Naive thymus-derived CD4-positive, alpha-beta T cell (primary cell): ENCODE measurements at regions not wholly inside any gene's neighbourhood (a gene's known extent, or its start where the extent isn't known, plus 50 kb on each side); places are given as distances from the start of the nearest gene placed in this dataset.

ENCODE experiments used
- ATAC-seq: fragments of 150-1000 bp; cut with Tn5 transposase; 2 replicates; pipeline ENCODE4 v1.10.0; 2021; ENCODE audit warnings: mild to moderate bottlenecking, moderate library complexity
- CTCF ChIA-PET: fragments of 350-600 bp; sonication (Branson Sonifier 250); formaldehyde crosslinking; loops from one replicate; lab custom pipeline; 2021; ENCODE audit warnings: antibody characterized with exemption; lab: Charles Lee
- POLR2A ChIA-PET: fragments of 350-600 bp; sonication (Branson Sonifier 250); formaldehyde crosslinking; loops from one replicate; lab custom pipeline; 2021; ENCODE audit warnings: antibody characterized with exemption, inconsistent platforms; lab: Charles Lee
- DNase-seq, 9 donors: peaks; one replicate each; pipeline versions ENCODE4 v3.0.0 to v3.0.0-alpha.2; 2020 to 2022; ENCODE audit warnings: mixed read lengths in 1 of 9
- H3K27ac ChIP-seq: one replicate; pipeline ENCODE4 v1.7.0; 2013; ENCODE audit warnings: mild to moderate bottlenecking, low read depth, low read length, moderate library complexity
- H3K27me3 ChIP-seq, 2 donors: one replicate each; pipeline ENCODE4 v1.7.0; 2013; ENCODE audit warnings: low read length in 2 of 2, mild to moderate bottlenecking in 2 of 2, moderate library complexity in 2 of 2; ENCODE audit not compliant: control insufficient read depth in 2 of 2, insufficient read depth in 2 of 2
- H3K36me3 ChIP-seq, 3 experiments: 1 replicate in 2 of 3; 2 replicates in 1 of 3; pipeline ENCODE4 v1.7.0; 2013; ENCODE audit warnings: low read length in 3 of 3, mild to moderate bottlenecking in 3 of 3, moderate library complexity in 1 of 3; ENCODE audit not compliant: insufficient read depth in 3 of 3, control insufficient read depth in 2 of 3
- H3K4me1 ChIP-seq, 2 donors: one replicate each; pipeline ENCODE4 v1.7.0; 2013; ENCODE audit warnings: low read length in 2 of 2, mild to moderate bottlenecking in 2 of 2, moderate library complexity in 1 of 2; ENCODE audit not compliant: control insufficient read depth in 2 of 2, insufficient read depth in 2 of 2
- H3K4me3 ChIP-seq: 2 replicates; pipeline ENCODE4 v1.7.0; 2013; ENCODE audit warnings: mild to moderate bottlenecking, low read length
- H3K9me3 ChIP-seq, 3 experiments: 1 replicate in 2 of 3; 2 replicates in 1 of 3; pipeline ENCODE4 v1.7.0; 2013; ENCODE audit warnings: low read length in 3 of 3; ENCODE audit not compliant: control insufficient read depth in 2 of 3
- H3K27ac Mint-ChIP-seq, 9 donors: one replicate each; pipeline ENCODE4 v1.8.0; 2020 to 2022; ENCODE audit warnings: mixed read lengths in 9 of 9, mild to moderate bottlenecking in 8 of 9, moderate library complexity in 5 of 9, inconsistent platforms in 2 of 9
- H3K27me3 Mint-ChIP-seq, 5 donors: one replicate each; pipeline ENCODE4 v1.8.0; 2021 to 2022; ENCODE audit warnings: mixed read lengths in 5 of 5, mild to moderate bottlenecking in 1 of 5
- H3K36me3 Mint-ChIP-seq, 5 donors: one replicate each; pipeline ENCODE4 v1.8.0; 2020 to 2022; ENCODE audit warnings: mixed read lengths in 5 of 5, mild to moderate bottlenecking in 3 of 5, inconsistent platforms in 1 of 5
- H3K4me1 Mint-ChIP-seq, 7 donors: one replicate each; pipeline ENCODE4 v1.8.0; 2020 to 2022; ENCODE audit warnings: mixed read lengths in 7 of 7, mild to moderate bottlenecking in 3 of 7, inconsistent platforms in 1 of 7
- H3K4me3 Mint-ChIP-seq, 10 donors: one replicate each; pipeline ENCODE4 v1.8.0; 2020 to 2022; ENCODE audit warnings: mild to moderate bottlenecking in 10 of 10, mixed read lengths in 10 of 10, moderate library complexity in 6 of 10, inconsistent platforms in 2 of 10
- H3K9me3 Mint-ChIP-seq, 11 donors: one replicate each; pipeline ENCODE4 v1.8.0; 2020 to 2022; ENCODE audit warnings: mixed read lengths in 11 of 11, mild to moderate bottlenecking in 4 of 11, inconsistent platforms in 1 of 11, moderate library complexity in 1 of 11
- intact Hi-C, 2 donors: fragments of 100-400 bp; cut with micrococcal nuclease; formaldehyde crosslinking; loops; one replicate each; pipeline ENCODE4 v1.15.1; 2023

DNA sequence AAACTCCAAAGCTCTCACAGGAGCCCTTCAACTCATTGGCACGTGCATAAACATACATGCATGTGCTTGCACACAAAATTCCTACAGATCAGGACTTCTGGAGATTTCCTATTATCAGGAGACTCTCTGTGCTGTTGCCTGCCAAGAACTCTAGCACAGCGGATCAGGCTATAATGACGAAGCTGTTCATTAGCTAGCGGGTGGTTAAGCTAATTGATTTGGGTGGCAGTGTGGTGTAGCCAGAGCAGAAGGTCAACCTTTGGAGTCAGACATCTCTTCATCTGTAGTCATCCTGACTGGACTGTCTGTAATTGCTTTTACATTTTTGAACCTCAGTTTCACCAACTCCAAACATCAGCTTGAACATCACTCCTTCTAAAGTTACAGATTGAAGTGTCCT is 69.0 kb downstream of the KIF2B start:
- no peaks in the 10 kb centered on the region for H3K27me3 Mint-ChIP-seq
- peaks cover 0 to 10% (median 5%) of the 10 kb centered on the region in 11 donors for H3K9me3 Mint-ChIP-seq
- Histone ChIP-seq H3K27ac (no peak overlapping the region), H3K9me3 (no peaks in the 10 kb centered on the region), H3K4me1 (no peaks in the 10 kb centered on the region), H3K36me3 (no peaks in the 10 kb centered on the region), H3K4me3 (no peak overlapping the region), H3K27me3 (no peaks in the 10 kb centered on the region)
- intact Hi-C loops = no loop called here
- ATAC-seq = no peak
- no peak overlapping the region for H3K27ac Mint-ChIP-seq
- ChIA-PET CTCF (no interaction called here), POLR2A (no interaction called here)
- H3K4me1 Mint-ChIP-seq = no peaks in the 10 kb centered on the region
- no peaks in the 10 kb centered on the region for H3K36me3 Mint-ChIP-seq
- DNase-seq = no peak
- no peak overlapping the region for H3K4me3 Mint-ChIP-seq

GRCh38 chr17:53892222-53892621 is 69.5 kb downstream of the KIF2B start:
- no peaks in the 10 kb centered on the region for H3K4me1 ChIP-seq
- intact Hi-C loops = no loop called here
- H3K9me3 ChIP-seq = no peaks in the 10 kb centered on the region
- no peak for ATAC-seq
- Mint-ChIP-seq H3K4me3 (no peak overlapping the region), H3K36me3 (no peaks in the 10 kb centered on the region), H3K4me1 (no peaks in the 10 kb centered on the region), H3K27ac (no peak overlapping the region), H3K9me3 (peaks cover 0 to 10% (median 4%) of the 10 kb centered on the region in 11 donors), H3K27me3 (no peaks in the 10 kb centered on the region)
- ChIA-PET POLR2A (no interaction called here), CTCF (no interaction called here)
- H3K36me3 ChIP-seq = no peaks in the 10 kb centered on the region
- no peak overlapping the region for H3K4me3 ChIP-seq
- no peak overlapping the region for H3K27ac ChIP-seq
- DNase-seq = no peak
- H3K27me3 ChIP-seq = no peaks in the 10 kb centered on the region

DNA sequence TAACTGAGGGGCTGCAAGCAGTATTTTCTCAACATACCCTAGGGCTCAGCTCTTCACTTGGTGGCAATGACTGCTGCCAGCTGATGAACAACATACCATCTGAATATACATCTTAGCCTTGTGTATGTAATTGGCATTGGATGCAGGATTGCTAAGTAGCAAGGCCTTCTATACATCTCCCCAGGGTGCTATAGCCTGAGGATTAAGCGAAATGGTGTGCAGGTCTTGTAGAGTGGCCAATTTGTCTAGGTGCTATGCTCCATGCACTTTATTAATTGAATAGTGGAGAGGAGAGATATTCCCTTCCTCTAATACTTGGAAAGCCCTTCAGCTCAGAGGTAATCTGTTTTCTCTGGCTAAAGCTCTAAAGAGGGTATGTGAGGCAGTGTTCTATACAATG is 71.9 kb downstream of the KIF2B start:
- ChIA-PET CTCF (no interaction called here), POLR2A (no interaction called here)
- no peaks in the 10 kb centered on the region for H3K36me3 Mint-ChIP-seq
- H3K4me3 ChIP-seq = no peak overlapping the region
- H3K4me3 Mint-ChIP-seq = no peak overlapping the region
- DNase-seq = no peak
- no peaks in the 10 kb centered on the region for H3K9me3 ChIP-seq
- H3K36me3 ChIP-seq = no peaks in the 10 kb centered on the region
- intact Hi-C loops = no loop called here
- H3K27me3 Mint-ChIP-seq = no peaks in the 10 kb centered on the region
- H3K27ac Mint-ChIP-seq = no peak overlapping the region
- no peaks in the 10 kb centered on the region for H3K27me3 ChIP-seq
- H3K27ac ChIP-seq = no peak overlapping the region
- H3K9me3 Mint-ChIP-seq = peaks cover 0 to 8% (median 3%) of the 10 kb centered on the region in 11 donors
- no peaks in the 10 kb centered on the region for H3K4me1 Mint-ChIP-seq
- ATAC-seq = no peak
- no peaks in the 10 kb centered on the region for H3K4me1 ChIP-seq

DNA sequence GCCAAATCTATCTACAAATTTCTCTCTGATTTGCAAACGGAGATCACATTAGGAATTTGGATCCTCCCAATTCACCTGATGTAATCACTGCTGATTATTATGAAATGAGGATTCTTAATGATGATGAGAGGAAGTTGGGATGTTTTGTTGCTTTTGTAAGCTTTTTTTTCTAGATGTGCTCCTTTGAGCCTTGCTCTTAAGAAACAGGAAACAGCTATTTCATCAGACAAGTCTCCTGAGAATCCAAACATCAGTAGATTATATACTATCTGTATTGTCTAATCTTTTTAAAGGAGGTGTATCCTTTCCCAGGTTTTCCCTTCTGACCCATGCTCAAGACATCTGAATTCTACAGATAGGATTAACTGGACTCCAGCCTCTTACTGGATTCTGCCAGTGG is 73.3 kb downstream of the KIF2B start:
- Histone ChIP-seq H3K4me1 (no peaks in the 10 kb centered on the region), H3K27ac (no peak overlapping the region), H3K27me3 (no peaks in the 10 kb centered on the region), H3K9me3 (peaks cover 0 to 3% (median 0%) of the 10 kb centered on the region in 3 experiments), H3K36me3 (no peaks in the 10 kb centered on the region), H3K4me3 (no peak overlapping the region)
- no peaks in the 10 kb centered on the region for H3K27me3 Mint-ChIP-seq
- ATAC-seq = no peak
- intact Hi-C loops = no loop called here
- CTCF ChIA-PET = no interaction called here
- no peak overlapping the region for H3K27ac Mint-ChIP-seq
- peaks cover 0 to 18% (median 11%) of the 10 kb centered on the region in 11 donors for H3K9me3 Mint-ChIP-seq
- H3K36me3 Mint-ChIP-seq = no peaks in the 10 kb centered on the region
- no peak for DNase-seq
- no peaks in the 10 kb centered on the region for H3K4me1 Mint-ChIP-seq
- POLR2A ChIA-PET = no interaction called here
- no peak overlapping the region for H3K4me3 Mint-ChIP-seq

DNA sequence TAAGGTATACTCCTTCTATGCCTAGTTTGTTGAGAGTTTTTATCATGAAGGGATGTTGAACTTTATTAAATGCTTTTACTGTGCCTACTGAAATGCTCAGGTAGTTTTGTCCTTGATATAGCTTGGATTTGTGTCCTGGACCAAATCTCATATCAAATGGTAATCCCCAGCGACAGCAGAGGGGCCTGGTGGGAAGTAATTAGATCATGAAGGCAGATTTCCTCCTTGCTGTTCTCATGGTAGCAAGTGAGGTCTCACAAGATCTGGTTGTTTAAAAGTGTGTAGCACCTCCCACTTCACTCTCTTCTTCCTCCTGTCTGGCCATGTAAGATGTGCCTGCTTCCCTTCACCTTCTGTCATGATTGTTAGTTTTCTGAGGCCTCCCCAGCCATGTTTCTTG is 78.2 kb downstream of the KIF2B start:
- CTCF ChIA-PET = no interaction called here
- no peaks in the 10 kb centered on the region for H3K4me1 Mint-ChIP-seq

DNA sequence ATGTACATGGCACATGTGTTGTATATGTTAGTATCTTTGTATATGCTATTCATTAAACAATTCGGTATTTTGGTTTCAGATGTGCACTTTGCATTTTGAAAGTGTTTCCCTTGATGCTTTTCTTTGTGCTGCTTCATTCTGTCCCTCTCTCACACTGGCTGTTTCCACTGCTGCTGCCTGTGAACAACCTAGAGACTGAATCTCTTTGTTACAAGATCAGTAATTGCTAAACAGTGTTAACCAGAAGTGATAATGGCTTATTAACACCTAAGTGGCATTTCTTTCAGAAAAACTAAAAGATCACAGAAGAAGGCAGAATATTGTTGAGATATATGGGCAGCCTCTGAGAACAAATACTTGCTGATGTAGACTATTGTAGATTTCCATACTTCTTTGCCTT is 84.7 kb downstream of the KIF2B start:
- CTCF ChIA-PET = no interaction called here
- no peak for ATAC-seq
- no peaks in the 10 kb centered on the region for H3K36me3 Mint-ChIP-seq
- no peak overlapping the region for H3K4me3 ChIP-seq
- no peaks in the 10 kb centered on the region for H3K27me3 Mint-ChIP-seq
- no peak for DNase-seq
- no peak overlapping the region for H3K4me3 Mint-ChIP-seq
- intact Hi-C loops = no loop called here
- no peak overlapping the region for H3K27ac Mint-ChIP-seq
- no peaks in the 10 kb centered on the region for H3K4me1 ChIP-seq
- H3K27ac ChIP-seq = no peak overlapping the region
- POLR2A ChIA-PET = no interaction called here
- H3K9me3 Mint-ChIP-seq = peaks cover 4 to 29% (median 13%) of the 10 kb centered on the region in 11 donors
- no peaks in the 10 kb centered on the region for H3K4me1 Mint-ChIP-seq
- H3K36me3 ChIP-seq = no peaks in the 10 kb centered on the region
- H3K9me3 ChIP-seq = no peaks in the 10 kb centered on the region
- no peaks in the 10 kb centered on the region for H3K27me3 ChIP-seq

More for the DNA sequence above, 78.2 kb downstream of the KIF2B start:
- no peak overlapping the region for H3K27ac ChIP-seq
- H3K9me3 Mint-ChIP-seq = peaks cover 7 to 36% (median 20%) of the 10 kb centered on the region in 11 donors
- no peaks in the 10 kb centered on the region for H3K4me1 ChIP-seq
- no peak for ATAC-seq
- intact Hi-C loops = no loop called here
- no peak overlapping the region for H3K27ac Mint-ChIP-seq
- POLR2A ChIA-PET = no interaction called here
- no peak overlapping the region for H3K4me3 Mint-ChIP-seq
- peaks cover 0 to 14% (median 0%) of the 10 kb centered on the region in 3 experiments for H3K9me3 ChIP-seq
- no peak for DNase-seq
- H3K27me3 ChIP-seq = no peaks in the 10 kb centered on the region
- H3K36me3 Mint-ChIP-seq = no peaks in the 10 kb centered on the region
- no peaks in the 10 kb centered on the region for H3K36me3 ChIP-seq
- no peaks in the 10 kb centered on the region for H3K27me3 Mint-ChIP-seq
- H3K4me3 ChIP-seq = no peak overlapping the region

DNA sequence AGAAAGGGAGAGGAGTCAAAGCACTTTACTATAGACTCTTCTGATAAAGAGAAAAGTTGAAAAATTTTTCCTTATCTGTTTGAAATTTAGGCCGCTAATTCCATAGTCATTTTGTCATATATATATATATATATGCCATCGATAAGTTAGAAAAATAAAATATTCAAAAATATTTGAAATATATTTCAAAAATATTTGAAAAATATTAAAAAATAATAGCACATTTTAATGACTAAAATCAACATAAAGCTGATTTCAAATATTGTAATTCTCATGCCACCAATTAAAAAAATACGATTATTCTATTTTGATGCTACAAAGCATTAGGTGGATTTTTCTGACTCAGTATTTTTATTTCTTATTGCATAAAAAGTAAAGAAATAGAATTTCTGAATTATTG is 87.1 kb downstream of the KIF2B start:
- H3K4me1 Mint-ChIP-seq = no peaks in the 10 kb centered on the region

More for the DNA sequence above, 87.1 kb downstream of the KIF2B start:
- Histone ChIP-seq H3K27me3 (no peaks in the 10 kb centered on the region), H3K9me3 (no peaks in the 10 kb centered on the region), H3K4me1 (no peaks in the 10 kb centered on the region), H3K36me3 (no peaks in the 10 kb centered on the region), H3K4me3 (no peak overlapping the region), H3K27ac (no peak overlapping the region)
- POLR2A ChIA-PET = no interaction called here
- no peaks in the 10 kb centered on the region for H3K27me3 Mint-ChIP-seq
- ATAC-seq (no peak), DNase-seq (no peak)
- no peaks in the 10 kb centered on the region for H3K36me3 Mint-ChIP-seq
- peaks cover 2 to 19% (median 8%) of the 10 kb centered on the region in 11 donors for H3K9me3 Mint-ChIP-seq
- intact Hi-C loops = no loop called here
- no peak overlapping the region for H3K27ac Mint-ChIP-seq
- CTCF ChIA-PET = no interaction called here
- no peak overlapping the region for H3K4me3 Mint-ChIP-seq
